ENCODE measurements at regions not wholly inside any gene's neighbourhood (a gene's known extent, or its start where the extent isn't known, plus 50 kb on each side); places are given as distances from the start of the nearest gene placed in this dataset.

GRCh38 chr2:136468799-136469369 lies 296.5 kb upstream of the THSD7B start:
- DNase-seq (ENCODE audit: low spot score), result no peak

DNA sequence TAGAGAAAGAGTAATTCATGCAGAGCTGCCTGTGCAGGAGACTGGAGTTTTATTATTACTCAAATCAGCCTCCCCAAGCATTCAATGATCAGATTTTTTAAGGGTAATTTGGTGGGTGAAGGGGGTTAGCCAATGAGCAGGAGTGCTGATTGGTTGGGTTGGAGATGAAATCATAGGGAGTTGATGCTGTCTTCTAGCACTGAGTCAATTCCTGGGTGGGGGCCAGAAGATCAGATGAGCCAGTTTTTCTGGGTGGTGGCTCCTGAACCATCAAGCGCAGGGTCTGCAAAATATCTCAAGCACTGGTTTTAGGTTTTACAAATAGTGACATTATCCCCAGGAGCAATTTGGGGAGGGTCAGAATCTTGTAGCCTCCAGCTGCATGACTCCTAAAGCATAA lies 312.8 kb upstream of the THSD7B start:
- DNase-seq (ENCODE audit: low spot score), result no peak

DNA sequence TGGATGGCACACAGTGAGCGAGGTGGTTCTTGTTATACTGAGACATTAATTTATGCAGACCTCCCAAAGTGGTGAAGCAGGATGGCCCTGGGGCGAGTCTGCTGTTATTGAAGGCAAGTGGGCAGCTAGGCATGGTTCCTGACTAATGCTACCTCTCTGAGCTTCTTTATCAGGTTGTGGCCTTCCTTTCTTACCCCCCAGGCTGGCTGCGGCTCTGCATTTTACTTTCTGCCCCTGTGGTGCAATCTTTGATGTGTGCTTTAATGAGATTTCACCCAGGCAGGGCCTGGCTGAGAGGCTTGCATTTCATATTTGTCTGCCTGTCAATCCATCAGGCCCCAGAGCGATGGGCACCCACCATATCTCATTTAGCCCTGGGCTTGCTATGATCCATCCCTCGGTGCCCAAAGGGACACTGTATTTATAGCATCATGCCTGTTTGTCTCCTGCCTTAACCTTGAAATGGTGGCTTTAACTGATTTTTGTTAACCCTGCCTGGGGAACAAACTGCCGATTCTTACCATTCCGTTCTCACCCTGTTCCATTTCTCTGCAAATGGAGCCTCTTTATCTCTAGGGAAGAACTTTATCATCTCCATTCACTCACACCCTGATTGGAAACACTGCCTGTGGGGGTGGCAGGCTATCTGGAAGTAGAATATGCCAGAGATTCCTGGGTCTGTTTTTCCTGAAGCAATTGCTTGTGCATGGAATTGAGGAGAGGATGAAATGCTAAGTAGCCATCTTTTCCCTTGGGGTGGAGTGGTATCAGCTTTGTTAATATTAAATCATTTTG lies 316.2 kb upstream of the THSD7B start:
- DNase-seq (ENCODE audit: low spot score), result no peak

GRCh38 chr2:136448432-136448831 lies 316.9 kb upstream of the THSD7B start:
- no peak for DNase-seq (ENCODE audit: low spot score)

GRCh38 chr2:136444323-136444722 lies 321.0 kb upstream of the THSD7B start:
- DNase-seq (ENCODE audit: low spot score), result no peak

- no peak for DNase-seq (ENCODE audit: low spot score)
Measured at GRCh38 chr2:136443661-136444060, 321.7 kb upstream of the THSD7B start.

GRCh38 chr2:136441979-136442714 lies 323.2 kb upstream of the THSD7B start:
- no peak for DNase-seq (ENCODE audit: low spot score)

DNA sequence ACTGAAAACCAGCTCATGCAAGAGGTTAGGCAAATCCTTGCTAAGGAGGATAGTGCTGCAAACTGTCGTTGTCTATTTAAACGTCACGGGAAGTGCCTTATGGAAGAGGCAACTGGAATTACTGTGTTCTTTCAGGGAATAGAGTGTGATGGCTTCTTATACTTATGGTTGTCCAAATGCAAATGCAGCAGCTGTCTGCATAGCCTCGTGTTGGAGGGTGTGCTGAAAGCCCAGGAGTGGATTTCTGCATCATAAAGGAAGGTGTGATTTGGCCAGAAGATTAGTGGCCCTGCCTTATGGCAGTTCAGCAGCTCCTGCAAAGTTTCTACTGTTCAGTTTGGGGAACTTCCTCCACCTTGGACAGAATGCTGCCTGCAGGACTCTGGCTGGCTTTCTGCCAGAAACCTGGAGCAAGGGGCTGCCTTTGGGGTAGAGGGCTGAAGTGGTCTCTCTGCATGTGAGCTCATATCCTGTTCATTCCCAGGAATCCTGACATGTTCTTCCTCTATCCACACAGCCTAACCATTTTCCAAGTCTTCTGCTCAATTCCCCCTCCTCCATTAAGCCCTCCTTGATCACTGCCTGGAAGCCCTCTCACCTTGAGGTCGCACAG lies 321.2 kb upstream of the CXCR4 start:
- DNase-seq (ENCODE audit: low spot score), result no peak

DNA sequence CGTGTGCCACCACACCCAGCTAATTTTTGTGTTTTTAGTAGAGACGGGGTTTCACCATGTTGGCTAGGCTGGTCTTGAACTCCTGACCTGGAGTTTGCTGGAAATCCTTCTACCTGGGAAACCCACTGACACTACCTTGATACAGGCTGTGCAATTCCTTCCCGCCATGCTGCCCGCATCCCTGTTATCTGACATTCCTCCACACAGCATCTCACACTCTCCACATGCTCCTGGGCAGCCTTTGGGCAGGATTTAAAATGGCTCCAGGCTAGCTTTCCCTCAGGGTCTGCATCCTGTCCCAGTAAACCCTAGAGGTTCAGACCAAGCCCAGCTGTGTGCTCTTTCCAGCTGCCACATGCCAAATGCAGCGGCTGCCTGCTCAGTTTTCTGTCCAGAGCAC lies 319.5 kb upstream of the CXCR4 start:
- DNase-seq (ENCODE audit: low spot score), result no peak

- no peak for DNase-seq (ENCODE audit: low spot score)
Measured at GRCh38 chr2:136436936-136437335, 319.0 kb upstream of the CXCR4 start.

DNA sequence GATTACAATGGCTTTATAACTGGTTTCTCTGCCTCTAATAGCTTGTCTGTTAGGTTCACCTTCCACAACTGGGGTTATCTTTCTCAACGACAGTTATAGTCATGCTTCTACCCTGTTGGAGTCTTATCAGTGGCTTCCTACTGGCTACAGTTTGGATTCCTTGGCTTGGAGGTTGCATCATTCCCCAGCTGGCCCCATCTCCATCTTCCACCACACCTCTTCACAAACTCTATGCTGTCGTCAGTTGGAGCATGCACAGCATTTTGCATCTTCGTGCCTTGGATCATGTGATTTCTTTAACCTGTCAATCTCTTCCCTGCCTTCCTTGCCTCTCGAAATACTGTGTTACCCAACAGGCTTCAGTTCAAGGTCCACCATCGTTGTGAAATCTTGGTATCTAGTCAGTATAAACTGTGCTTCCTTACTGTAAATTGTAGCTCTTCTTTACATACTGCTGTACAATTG lies 316.3 kb upstream of the CXCR4 start:
- no peak for DNase-seq (ENCODE audit: low spot score)

DNA sequence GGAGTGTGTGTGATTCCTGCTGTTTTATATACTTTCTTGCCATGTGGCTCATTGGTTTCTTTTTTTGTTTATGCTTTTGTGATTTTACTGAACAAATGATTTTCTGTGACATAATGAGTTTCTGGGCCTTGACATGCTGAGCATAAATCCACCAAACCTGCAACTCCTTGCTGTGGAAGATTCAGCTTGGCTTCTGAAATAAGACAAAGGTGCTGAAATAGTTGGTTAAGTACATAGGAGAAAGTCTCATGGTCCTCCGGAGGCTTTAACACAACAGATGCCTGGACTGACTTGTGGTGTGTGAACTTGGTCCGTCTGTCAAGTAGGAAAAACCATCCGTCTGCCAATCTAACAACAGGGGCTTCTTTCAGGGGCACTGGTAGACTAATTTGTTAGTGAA lies 315.3 kb upstream of the CXCR4 start:
- no peak for DNase-seq (ENCODE audit: low spot score)

GRCh38 chr2:136424112-136424511 lies 306.2 kb upstream of the CXCR4 start:
- DNase-seq (ENCODE audit: low spot score), result no peak

DNA sequence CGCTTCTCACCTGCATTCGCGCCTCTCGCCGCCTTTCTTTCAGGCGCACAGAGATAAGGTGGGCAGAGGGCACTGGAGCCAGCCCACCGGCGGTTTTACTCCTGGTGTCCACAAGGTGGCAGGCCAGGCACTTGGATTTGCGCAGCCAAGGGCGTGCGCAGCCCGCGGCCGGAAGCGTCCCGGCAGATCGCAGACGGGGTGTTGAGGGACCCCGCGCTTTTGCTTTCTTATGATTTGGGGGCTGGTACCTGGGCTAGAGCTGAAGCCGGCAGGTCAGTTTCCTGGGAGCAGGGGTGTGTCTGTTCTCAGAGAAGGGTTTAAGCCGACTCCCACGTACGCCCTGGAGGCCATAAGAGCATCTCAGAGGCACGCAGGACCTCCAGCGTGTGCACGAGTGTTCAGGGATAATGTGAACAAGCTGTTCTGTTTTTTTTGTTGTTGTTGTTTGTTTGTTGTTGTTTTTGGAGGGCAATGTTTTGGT lies 305.6 kb upstream of the CXCR4 start:
- peak; percentile 66 for DNase-seq (ENCODE audit: low spot score)

GRCh38 chr2:136422512-136422911 lies 304.6 kb upstream of the CXCR4 start:
- no peak for DNase-seq (ENCODE audit: low spot score)

DNA sequence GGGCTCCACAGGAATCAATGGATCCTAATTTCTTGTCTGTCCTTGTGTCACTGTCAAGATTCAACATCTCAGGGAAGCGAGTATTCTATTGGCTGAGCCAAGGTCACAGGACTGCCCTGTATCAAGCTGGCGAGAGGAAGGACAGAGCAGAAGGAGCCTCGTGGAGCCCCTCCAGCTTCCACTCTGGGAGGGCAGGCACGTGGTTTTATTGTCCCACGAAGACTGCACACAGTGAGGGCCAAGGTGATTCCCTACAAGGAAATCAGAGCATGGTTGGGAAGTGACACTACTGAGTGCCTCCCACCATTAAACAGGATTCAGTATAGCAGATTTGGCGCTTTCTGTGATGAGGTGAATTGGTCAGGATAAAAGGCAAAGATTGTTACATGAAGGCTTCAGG lies 302.4 kb upstream of the CXCR4 start:
- no peak for DNase-seq (ENCODE audit: low spot score)

GRCh38 chr2:136411946-136412345 lies 294.0 kb upstream of the CXCR4 start:
- no peak for DNase-seq (ENCODE audit: low spot score)

DNA sequence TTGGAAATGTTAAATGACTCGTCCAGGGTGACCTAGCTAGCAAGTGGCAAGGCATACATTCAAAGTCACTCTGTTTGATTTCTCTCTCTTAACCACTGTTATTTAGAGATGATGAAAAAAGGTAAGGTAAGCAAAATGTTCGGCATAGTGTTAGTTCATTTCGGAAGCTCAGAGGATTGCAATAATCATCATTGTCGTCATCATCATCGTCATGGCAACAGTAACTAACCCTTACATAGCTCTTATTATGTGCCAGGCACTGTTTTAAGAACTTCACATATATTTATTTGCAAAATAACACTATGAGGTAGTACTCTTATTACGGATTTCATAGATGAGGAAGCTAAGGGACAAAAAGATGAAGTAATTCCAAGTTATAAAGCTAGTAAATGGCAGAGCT lies 292.7 kb upstream of the CXCR4 start:
- DNase-seq (ENCODE audit: low spot score), result no peak

GRCh38 chr2:136408795-136409194 lies 290.8 kb upstream of the CXCR4 start:
- DNase-seq (ENCODE audit: low spot score), result no peak

DNA sequence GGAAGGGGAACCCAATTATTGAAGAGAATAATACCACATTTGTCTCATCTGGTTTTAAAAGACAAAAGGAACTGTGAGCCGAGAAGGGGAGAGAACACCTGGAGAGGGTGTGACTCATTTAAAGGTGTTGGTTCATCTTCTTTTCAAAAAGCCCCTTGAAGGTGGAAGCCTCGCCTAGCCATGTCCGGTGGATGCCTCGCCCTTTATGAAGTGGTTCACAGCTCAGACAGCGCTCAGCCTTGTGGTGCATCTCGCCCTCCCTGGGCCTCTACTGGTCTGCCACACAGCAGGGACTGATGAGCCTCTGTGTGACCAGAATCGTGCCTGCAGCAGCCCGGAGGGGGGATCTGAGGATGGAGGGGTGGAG lies 290.0 kb upstream of the CXCR4 start:
- DNase-seq (ENCODE audit: low spot score), result no peak

DNA sequence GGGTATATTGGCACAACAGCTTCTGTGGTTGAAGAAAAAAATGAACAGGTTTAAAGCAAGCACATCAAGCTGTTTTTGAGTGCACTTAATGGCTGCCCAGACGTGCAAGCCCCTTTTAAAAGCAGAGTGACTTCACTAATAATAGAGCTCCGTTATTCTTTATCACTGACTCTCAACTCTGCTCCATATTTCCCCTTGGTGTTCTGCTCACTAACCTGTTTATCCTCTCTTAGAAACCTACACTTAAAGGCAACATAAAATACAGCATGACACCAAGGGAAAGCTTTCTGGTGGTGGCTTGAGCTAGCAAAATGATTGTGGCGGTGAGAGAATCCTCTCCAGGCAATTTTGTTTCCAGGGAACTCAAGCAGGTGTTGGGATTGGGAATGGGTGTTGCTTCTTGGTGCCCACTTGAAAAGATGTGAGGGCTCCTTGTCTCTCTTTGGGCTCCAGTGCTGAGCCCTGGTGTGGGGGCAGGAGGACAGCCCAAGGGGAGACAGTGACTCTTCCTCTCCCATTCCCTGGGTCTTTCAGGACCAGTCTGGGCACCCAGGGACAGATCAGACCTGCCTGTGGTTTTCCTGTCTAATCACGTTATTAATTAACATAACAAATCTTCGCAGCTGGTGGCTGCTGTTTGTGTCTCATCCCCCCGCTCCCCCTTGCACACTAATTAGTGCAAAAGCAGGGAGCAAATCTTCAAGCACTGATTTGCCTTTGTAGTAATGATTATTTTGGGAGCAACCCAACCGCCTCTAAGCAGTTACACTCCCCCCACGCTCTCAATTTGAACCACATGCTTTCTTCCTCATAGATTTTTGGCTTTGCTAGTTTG lies 289.4 kb upstream of the CXCR4 start:
- no peak for DNase-seq (ENCODE audit: low spot score)

DNA sequence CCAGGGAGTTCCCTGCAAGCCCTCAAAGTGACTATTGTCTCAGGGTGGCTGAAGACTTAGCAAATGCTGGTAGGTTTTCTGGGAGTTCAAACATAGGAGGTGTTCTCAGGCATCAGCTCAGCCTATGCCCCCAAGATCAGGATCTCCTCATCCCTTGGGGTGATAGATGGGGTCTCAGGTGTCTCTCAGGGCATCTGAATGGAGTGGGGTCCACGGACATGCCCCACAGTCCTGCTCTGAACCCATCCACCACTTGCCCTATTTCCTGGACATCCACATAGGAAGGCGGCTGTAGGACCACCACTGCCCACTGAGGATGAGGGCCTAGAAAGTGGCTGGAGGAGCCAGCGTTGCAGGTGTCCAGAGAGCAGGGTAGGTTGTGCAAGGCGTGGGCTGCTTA lies 287.0 kb upstream of the CXCR4 start:
- DNase-seq (ENCODE audit: low spot score), result no peak
